ENCODE measurements at regions not wholly inside any gene's neighbourhood (a gene's known extent, or its start where the extent isn't known, plus 50 kb on each side); places are given as distances from the start of the nearest gene placed in this dataset.

GRCh38 chr11:106496677-106497076 is 419.2 kb downstream of the AASDHPPT start:
- ChIA-PET CTCF (no interaction called here), POLR2A (no interaction called here)
- Histone ChIP-seq H3K4me1 (ENCODE audit: control insufficient read depth, insufficient read depth, low read length) (no peaks in the 10 kb centered on the region), H3K9me3 (ENCODE audit: control insufficient read depth, insufficient read depth, low read depth, low read length) (peaks cover 5% of the 10 kb centered on the region; the same call in 1 of the 2 replicates), H3K4me3 (ENCODE audit: low read depth in 2 of 2, low read length in 2 of 2) (no peak overlapping the region), H3K27ac (ENCODE audit: low read length) (no peak overlapping the region), H3K36me3 (ENCODE audit: control insufficient read depth, insufficient read depth, low read length) (no peaks in the 10 kb centered on the region), H3K27me3 (ENCODE audit: control insufficient read depth, insufficient read depth, low read length) (no peaks in the 10 kb centered on the region)
- DNase-seq (ENCODE audit: low read depth, low spot score) = no peak
- ATAC-seq = no peak
- intact Hi-C loops (cut with micrococcal nuclease; ENCODE audit: unreplicated experiment) (no loop called here), in situ Hi-C loops (cut with HindIII; ENCODE audit: low pct_unique_long_range_greater_than_20kb, low sequenced_read_pairs) (no loop called here)
- TF ChIP-seq REST (IDR thresholded peaks at IDR 0.05; ENCODE audit: insufficient read depth in 1 of 2, low read depth in 2 of 2, low read length in 1 of 2) (no peak), SIN3A (IDR thresholded peaks at IDR 0.05; ENCODE audit: borderline replicate concordance, insufficient read depth, low read depth, low read length) (no peak), POLR2AphosphoS5 (IDR thresholded peaks at IDR 0.05; ENCODE audit: low read depth, low read length) (no peak), TCF7L2 (IDR thresholded peaks at IDR 0.05; ENCODE audit: low read depth, low read length) (no peak), CTCF (IDR thresholded peaks at IDR 0.05) (no peak)
- no TSS peak for BruUV-seq (replicated peaks)

GRCh38 chr11:106497321-106497720 is 419.9 kb downstream of the AASDHPPT start:
- ATAC-seq (no peak), DNase-seq (ENCODE audit: low read depth, low spot score) (no peak)
- Histone ChIP-seq H3K4me3 (ENCODE audit: low read depth in 2 of 2, low read length in 2 of 2) (no peak overlapping the region), H3K4me1 (ENCODE audit: control insufficient read depth, insufficient read depth, low read length) (no peaks in the 10 kb centered on the region), H3K27ac (ENCODE audit: low read length) (no peak overlapping the region), H3K9me3 (ENCODE audit: control insufficient read depth, insufficient read depth, low read depth, low read length) (no peaks in the 10 kb centered on the region; the same call in 1 of the 2 replicates), H3K36me3 (ENCODE audit: control insufficient read depth, insufficient read depth, low read length) (no peaks in the 10 kb centered on the region), H3K27me3 (ENCODE audit: control insufficient read depth, insufficient read depth, low read length) (no peaks in the 10 kb centered on the region)
- ChIA-PET CTCF (no interaction called here), POLR2A (no interaction called here)
- in situ Hi-C loops (cut with HindIII; ENCODE audit: low pct_unique_long_range_greater_than_20kb, low sequenced_read_pairs) = no loop called here
- TF ChIP-seq POLR2AphosphoS5 (IDR thresholded peaks at IDR 0.05; ENCODE audit: low read depth, low read length) (no peak), REST (IDR thresholded peaks at IDR 0.05; ENCODE audit: insufficient read depth in 1 of 2, low read depth in 2 of 2, low read length in 1 of 2) (no peak), TCF7L2 (IDR thresholded peaks at IDR 0.05; ENCODE audit: low read depth, low read length) (no peak), CTCF (IDR thresholded peaks at IDR 0.05) (no peak), SIN3A (IDR thresholded peaks at IDR 0.05; ENCODE audit: borderline replicate concordance, insufficient read depth, low read depth, low read length) (no peak)
- BruUV-seq (replicated peaks) = no TSS peak
- intact Hi-C loops (cut with micrococcal nuclease; ENCODE audit: unreplicated experiment) = no loop called here
